ENCODE measurements at regions not wholly inside any gene's neighbourhood (a gene's known extent, or its start where the extent isn't known, plus 50 kb on each side); places are given as distances from the start of the nearest gene placed in this dataset.
"Not testable (repeated sequence)": the region's sequence is repeated elsewhere in the genome, so short reads cannot be mapped to it uniquely, and the experiment has no call there.

GRCh38 chr10:53664282-53665019, 891.9 kb upstream of the MBL2 start:
- no peak for FAIRE-seq
- no peak for DNase-seq (ENCODE audit: insufficient read length, low spot score)

DNA sequence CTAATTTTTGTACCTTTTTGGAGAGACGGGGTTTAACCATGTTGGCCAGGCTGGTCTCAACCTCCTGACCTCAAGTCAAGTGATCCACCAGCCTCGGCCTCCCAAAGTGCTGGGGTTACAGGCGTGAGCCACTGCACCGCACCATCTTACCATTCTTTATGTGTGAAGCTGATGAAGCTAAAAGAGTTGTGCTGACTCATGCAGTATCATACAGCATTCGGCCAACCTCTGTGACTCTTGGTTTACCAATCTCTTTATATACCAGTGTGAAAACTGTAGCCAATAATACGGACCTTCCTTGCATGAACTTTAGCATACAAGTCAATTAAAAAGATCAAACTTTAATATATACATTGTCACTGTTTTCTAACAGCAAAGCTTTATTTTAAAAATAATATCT, 878.2 kb upstream of the MBL2 start:
- no peak for DNase-seq (ENCODE audit: insufficient read length, low spot score)
- no peak for FAIRE-seq

DNA sequence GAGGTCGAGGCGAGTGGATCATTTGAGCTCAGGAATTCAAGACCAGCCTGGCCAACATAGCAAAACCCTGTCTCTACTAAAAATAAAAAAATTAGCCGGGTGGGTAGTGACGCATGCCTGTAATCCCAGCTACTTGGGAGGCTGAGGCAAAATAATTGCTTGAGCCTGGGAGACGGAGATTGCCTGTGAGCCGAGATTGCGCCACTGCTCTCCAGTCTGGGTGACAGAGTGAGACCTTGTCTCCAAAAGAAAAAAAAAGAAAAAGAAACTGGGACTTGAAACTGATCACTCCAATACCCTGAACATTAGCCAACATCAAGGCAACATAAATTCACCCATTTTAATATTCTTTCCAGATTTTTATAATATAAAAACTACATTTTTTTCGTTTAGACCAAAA, 874.6 kb upstream of the MBL2 start:
- not testable (repeated sequence) for FAIRE-seq; DNase-seq (ENCODE audit: insufficient read length, low spot score)

- no peak for FAIRE-seq
- no peak for DNase-seq (ENCODE audit: insufficient read length, low spot score)
These were observed 873.9 kb upstream of the MBL2 start for GRCh38 chr10:53646525-53646924.

- FAIRE-seq (no peak), DNase-seq (ENCODE audit: insufficient read length, low spot score) (no peak)
These were observed 873.4 kb upstream of the MBL2 start for GRCh38 chr10:53645951-53646350.

GRCh38 chr10:53638006-53638405, 865.4 kb upstream of the MBL2 start:
- FAIRE-seq (no peak), DNase-seq (ENCODE audit: insufficient read length, low spot score) (no peak)

- FAIRE-seq, result no peak
These were observed 852.1 kb upstream of the MBL2 start for GRCh38 chr10:53624722-53625121.

GRCh38 chr10:53622201-53622600, 849.6 kb upstream of the MBL2 start:
- DNase-seq (ENCODE audit: insufficient read length, low spot score), result no peak

More at GRCh38 chr10:53624722-53625121, 852.1 kb upstream of the MBL2 start:
- no peak for DNase-seq (ENCODE audit: insufficient read length, low spot score)

DNA sequence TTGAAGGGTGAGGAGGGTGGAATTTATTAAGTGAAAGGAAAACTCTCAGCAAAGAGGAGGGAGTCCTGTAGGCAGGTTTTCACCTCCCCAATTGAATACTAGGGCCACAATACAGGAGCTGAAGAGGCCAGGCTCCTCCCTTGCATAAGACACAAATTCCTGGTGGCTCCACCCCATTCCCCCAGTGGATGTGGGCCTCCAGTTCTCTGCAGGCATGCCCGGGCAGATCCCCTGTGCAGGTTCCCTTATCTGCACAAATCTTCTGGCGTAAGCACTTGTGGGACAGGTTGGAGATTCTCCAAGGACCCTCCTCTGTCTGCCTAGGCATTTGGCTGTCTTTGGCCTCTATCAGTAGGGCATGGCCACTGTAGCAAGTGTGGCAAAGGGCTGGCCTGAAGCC, 847.1 kb upstream of the MBL2 start:
- DNase-seq (ENCODE audit: insufficient read length, low spot score) (no peak), FAIRE-seq (no peak)

More at GRCh38 chr10:53622201-53622600, 849.6 kb upstream of the MBL2 start:
- no peak for FAIRE-seq

DNA sequence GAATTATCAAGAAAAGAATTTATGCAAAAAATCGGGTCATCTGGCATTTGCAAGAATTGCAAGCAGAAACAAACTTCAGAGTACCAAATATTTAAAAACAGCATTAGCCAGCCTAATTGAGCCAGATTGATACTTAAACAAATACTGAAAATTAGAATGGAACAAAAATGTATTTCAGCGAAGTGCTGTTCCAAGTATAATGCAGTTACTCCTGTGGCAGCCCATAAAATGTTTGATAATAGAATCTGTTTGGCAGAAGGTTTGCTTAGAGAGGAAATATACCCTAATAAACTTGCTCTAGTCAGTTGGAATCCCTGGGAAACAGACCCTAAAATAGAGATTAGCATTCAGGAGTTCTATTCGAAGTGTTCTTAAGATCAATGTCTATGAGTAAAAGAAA, 835.1 kb upstream of the MBL2 start:
- FAIRE-seq, result no peak

DNA sequence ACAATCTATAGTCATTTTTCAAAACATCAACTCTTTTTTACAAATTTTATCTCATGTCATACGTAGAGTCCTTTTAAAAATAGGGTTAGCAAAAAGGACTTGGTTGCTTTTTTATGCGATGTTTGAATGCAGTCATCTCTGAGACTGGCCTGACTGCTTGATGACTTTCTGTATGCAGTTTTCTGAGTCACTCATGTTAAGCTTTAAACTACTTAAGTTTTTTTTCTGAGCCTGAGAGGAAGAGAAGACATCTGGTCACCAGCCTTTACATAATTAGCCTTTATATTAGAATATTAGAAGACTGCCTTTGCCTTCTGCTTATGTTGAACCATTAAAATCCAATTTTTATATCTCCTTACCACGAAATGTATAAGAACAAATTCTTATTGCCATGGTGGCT, 834.4 kb upstream of the MBL2 start:
- DNase-seq (ENCODE audit: insufficient read length, low spot score) (no peak), FAIRE-seq (no peak)

More for the DNA sequence above, 835.1 kb upstream of the MBL2 start:
- no peak for DNase-seq (ENCODE audit: insufficient read length, low spot score)

DNA sequence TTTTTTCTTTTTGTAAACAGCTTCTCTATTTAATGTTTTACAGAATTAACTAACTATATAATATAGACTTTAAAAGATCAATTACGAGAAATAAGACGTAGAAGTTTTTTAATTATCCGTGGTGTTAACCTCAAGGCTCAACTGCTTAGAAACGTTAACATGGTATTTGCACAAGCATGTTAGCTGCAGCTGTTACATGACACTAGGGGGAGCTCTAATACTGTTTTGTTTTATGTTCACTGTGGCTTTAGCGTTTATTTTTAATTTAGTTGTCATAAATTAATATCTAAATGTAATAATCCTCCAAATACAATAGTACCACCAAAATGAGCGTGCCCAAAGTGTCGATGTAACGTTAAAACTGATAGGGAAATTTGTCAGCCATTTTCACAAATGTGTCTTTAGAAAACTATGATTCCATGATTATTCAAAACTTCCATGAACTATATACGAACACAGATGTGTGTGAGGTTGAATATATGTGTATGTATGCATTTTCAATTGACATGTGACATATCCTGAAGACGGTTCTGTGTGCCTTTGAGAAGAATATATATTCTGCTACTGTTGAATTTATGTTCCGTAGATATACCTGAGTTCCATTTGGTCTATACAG, 828.8 kb upstream of the MBL2 start:
- FAIRE-seq (no peak), DNase-seq (ENCODE audit: insufficient read length, low spot score) (peak; percentile 27)

DNA sequence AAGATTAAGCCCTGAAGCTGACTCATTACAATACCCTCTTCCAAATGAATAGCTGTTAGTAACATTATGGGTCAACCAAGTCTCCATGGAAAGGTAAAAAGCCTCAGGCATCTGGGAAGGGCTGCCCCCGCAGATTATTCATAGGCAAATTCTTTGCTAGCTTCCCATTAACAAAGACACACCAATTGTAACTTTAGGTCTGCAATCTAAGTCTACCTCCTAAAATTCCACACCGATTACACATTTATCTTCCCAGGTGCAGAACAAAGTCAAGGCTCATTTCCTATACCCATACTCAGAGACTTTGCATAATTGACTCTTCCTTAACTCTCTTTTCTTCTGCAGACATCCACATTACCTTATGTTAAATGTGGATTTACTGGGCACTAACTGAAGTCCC, 826.3 kb upstream of the MBL2 start:
- FAIRE-seq, result no peak
- DNase-seq (ENCODE audit: insufficient read length, low spot score), result no peak

GRCh38 chr10:53597835-53598251, 825.3 kb upstream of the MBL2 start:
- FAIRE-seq (no peak), DNase-seq (ENCODE audit: insufficient read length, low spot score) (no peak)

- FAIRE-seq (no peak), DNase-seq (ENCODE audit: insufficient read length, low spot score) (no peak)
These were observed 807.9 kb upstream of the MBL2 start for GRCh38 chr10:53580465-53580864.

DNA sequence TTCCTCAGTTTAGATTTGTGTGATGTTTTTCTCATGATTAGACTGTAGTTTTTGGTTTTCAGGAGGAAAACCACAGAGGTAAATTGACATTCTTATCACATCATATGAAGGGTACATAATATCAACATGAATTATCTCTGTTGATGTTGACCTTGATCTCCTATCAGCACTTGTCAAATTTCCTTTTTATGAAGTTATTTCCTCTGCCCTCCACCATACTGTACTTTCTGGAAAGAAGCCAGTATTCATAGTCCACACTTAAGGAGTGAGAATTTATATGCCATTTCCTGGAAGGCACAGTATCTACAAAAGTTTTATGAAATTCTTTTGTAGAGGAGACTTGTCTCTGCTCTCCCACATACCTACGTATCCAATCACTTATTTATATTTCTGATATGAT, 807.2 kb upstream of the MBL2 start:
- no peak for DNase-seq (ENCODE audit: insufficient read length, low spot score)
- no peak for FAIRE-seq

- FAIRE-seq, result no peak
- no peak for DNase-seq (ENCODE audit: insufficient read length, low spot score)
These were observed 801.4 kb upstream of the MBL2 start for GRCh38 chr10:53574024-53574423.

GRCh38 chr10:53573498-53573897, 800.9 kb upstream of the MBL2 start:
- no peak for FAIRE-seq
- DNase-seq (ENCODE audit: insufficient read length, low spot score), result no peak

- no peak for DNase-seq (ENCODE audit: insufficient read length, low spot score)
- FAIRE-seq, result no peak
These were observed 800.2 kb upstream of the MBL2 start for GRCh38 chr10:53572799-53573198.

DNA sequence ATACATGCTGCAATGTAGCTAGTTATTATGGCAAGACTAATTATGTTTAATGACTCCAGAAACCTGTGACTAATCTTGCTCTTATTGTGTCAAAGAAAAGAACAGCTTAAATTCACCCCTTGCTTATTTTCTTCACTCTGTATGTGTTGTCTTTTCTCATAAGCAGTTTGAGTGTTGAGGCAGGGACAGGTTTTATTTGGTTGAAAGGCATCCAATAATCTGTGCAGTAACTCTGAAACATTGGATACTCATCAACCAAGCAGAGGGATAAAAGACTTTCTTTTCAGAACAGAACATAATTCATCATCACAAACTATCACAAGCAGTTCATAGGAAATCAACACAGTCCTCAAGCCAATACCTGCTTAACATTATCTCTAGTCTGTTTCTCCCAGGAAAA, 797.6 kb upstream of the MBL2 start:
- DNase-seq (ENCODE audit: insufficient read length, low spot score), result no peak
- no peak for FAIRE-seq

- DNase-seq (ENCODE audit: insufficient read length, low spot score) (no peak), FAIRE-seq (no peak)
These were observed 796.9 kb upstream of the MBL2 start for GRCh38 chr10:53569455-53569854.

DNA sequence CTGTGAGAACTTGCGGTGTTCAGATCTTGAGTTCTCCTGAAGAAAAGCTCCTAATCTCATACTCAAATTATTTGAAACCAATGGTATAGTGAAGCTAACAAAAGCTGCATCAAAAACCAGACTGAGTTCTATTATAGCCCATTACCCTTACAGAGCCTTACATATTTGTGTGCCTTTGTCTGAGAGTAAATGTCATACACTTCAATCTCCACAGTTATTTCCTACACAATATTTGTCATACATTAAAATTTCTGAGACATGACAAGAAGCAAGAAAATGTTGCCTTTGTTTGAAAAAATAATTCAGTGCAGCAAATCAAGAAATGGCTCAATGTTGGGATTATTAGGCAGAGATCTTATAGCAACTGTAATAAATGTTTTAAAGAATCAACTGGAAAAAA, 776.1 kb upstream of the MBL2 start:
- DNase-seq (ENCODE audit: insufficient read length, low spot score), result no peak
- FAIRE-seq, result no peak

All from HTR-8/SVneo (cell line).